ENCODE measurements at regions not wholly inside any gene's neighbourhood (a gene's known extent, or its start where the extent isn't known, plus 50 kb on each side); places are given as distances from the start of the nearest gene placed in this dataset.

- RAD21 ChIA-PET (ENCODE audit: unreplicated experiment) = no interaction called here
- Histone ChIP-seq H4K20me1 (ENCODE audit: control insufficient read depth, insufficient read depth) (no peaks in the 10 kb centered on the region), H3K27ac (ENCODE audit: control insufficient read depth, insufficient read depth) (no peak overlapping the region), H3K9me3 (replicated peaks; ENCODE audit: control insufficient read depth, insufficient read depth, low read length) (no peaks in the 10 kb centered on the region), H3K9ac (ENCODE audit: control insufficient read depth, insufficient read depth, low read length) (no peak overlapping the region), H3K79me2 (ENCODE audit: control insufficient read depth, insufficient read depth, low read length) (no peaks in the 10 kb centered on the region), H3K36me3 (ENCODE audit: control insufficient read depth in 2 of 2, insufficient read depth in 2 of 2, low read length in 1 of 2) (no peaks in the 10 kb centered on the region), H3K27me3 (replicated peaks in 1 of 2; ENCODE audit: control insufficient read depth in 2 of 2, insufficient read depth in 2 of 2, low read length in 1 of 2) (no peaks in the 10 kb centered on the region; a peak in 1 of 4 replicates), H3K4me3 (no peak overlapping the region), H3K4me1 (ENCODE audit: control insufficient read depth, insufficient read depth, low read length) (no peaks in the 10 kb centered on the region), H2AFZ (ENCODE audit: control insufficient read depth, low read depth, low read length) (no peak overlapping the region), H3K4me2 (ENCODE audit: control insufficient read depth, insufficient read depth) (no peak overlapping the region)
- intact Hi-C loops (cut with micrococcal nuclease; ENCODE audit: unreplicated experiment) = no loop called here
- in situ Hi-C loops (cut with MboI) = no loop called here
- WGBS (ENCODE audit: insufficient coverage, insufficient replicate concordance, low lambda C conversion rate, missing lambda C conversion rate) = 0% methylated on average over 1 of the region's 1 CpG
- FAIRE-seq (no peak), ATAC-seq (no peak), DNase-seq (ENCODE audit: low read depth, low spot score) (no peak)
- SMC1A ChIA-PET (ENCODE audit: uncharacterized antibody, unreplicated experiment) = no interaction called here
- BruUV-seq (replicated peaks) = no TSS peak
- CTCF ChIA-PET = no interaction called here
- POLR2A ChIA-PET = no interaction called here
- TF ChIP-seq TCF3 (IDR thresholded peaks at IDR 0.05; ENCODE audit: borderline replicate concordance, insufficient read depth, low read depth, low read length) (no peak), ZNF274 (IDR thresholded peaks at IDR 0.05; ENCODE audit: insufficient read depth, insufficient read length) (no peak), E2F4 (IDR thresholded peaks at IDR 0.05; ENCODE audit: low read depth, low read length) (no peak), NBN (IDR thresholded peaks at IDR 0.05) (no peak), BMI1 (IDR thresholded peaks at IDR 0.05; ENCODE audit: borderline replicate concordance) (no peak), MTA3 (IDR thresholded peaks at IDR 0.05; ENCODE audit: borderline replicate concordance, low read length) (no peak)
Observed at GRCh38 chr6:133674661-133675060, 214.3 kb upstream of the TCF21 start.

DNA sequence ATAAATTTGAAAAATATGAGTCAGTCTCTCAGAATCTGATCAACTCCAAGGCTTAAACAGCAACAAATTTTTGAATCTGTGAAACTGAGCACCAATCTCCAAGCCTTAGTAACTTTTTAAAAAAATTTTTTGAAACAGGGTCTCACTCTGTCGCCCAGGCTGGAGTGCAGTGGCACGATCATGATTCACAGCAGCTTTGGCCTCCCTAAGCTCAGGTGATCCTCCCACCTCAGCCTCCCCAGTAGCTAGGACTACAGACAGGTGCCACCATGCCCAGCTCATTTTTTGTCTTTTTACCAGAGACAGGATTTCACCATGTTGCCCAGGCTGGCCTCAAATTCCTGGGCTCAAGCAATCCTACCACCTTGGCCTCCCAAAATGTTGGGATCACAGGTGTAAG is 207.9 kb upstream of the TCF21 start:
- Histone ChIP-seq H3K79me2 (ENCODE audit: control insufficient read depth, insufficient read depth, low read length) (no peaks in the 10 kb centered on the region), H4K20me1 (ENCODE audit: control insufficient read depth, insufficient read depth) (no peaks in the 10 kb centered on the region), H3K27me3 (replicated peaks in 1 of 2; ENCODE audit: control insufficient read depth in 2 of 2, insufficient read depth in 2 of 2, low read length in 1 of 2) (no peaks in the 10 kb centered on the region), H3K4me2 (ENCODE audit: control insufficient read depth, insufficient read depth) (no peak overlapping the region), H3K36me3 (ENCODE audit: control insufficient read depth in 2 of 2, insufficient read depth in 2 of 2, low read length in 1 of 2) (no peaks in the 10 kb centered on the region), H3K27ac (ENCODE audit: control insufficient read depth, insufficient read depth) (no peak overlapping the region), H3K4me3 (no peak overlapping the region), H3K9ac (ENCODE audit: control insufficient read depth, insufficient read depth, low read length) (no peak overlapping the region), H2AFZ (ENCODE audit: control insufficient read depth, low read depth, low read length) (no peak overlapping the region), H3K4me1 (ENCODE audit: control insufficient read depth, insufficient read depth, low read length) (no peaks in the 10 kb centered on the region), H3K9me3 (replicated peaks; ENCODE audit: control insufficient read depth, insufficient read depth, low read length) (no peaks in the 10 kb centered on the region)
- ChIA-PET POLR2A (no interaction called here), RAD21 (ENCODE audit: unreplicated experiment) (interaction anchor here (0.6 kb wide), 1 partner anchor 61 kb away, joined by 3 read pairs; no protein-coding TSS in a partner anchor), SMC1A (ENCODE audit: uncharacterized antibody, unreplicated experiment) (no interaction called here), CTCF (interaction anchor here (0.8 kb wide), 1 partner anchor 242 kb away, joined by 5 read pairs; no protein-coding TSS in a partner anchor)
- in situ Hi-C loops (cut with MboI) (no loop called here), intact Hi-C loops (cut with micrococcal nuclease; ENCODE audit: unreplicated experiment) (no loop called here)
- DNase-seq (ENCODE audit: low read depth, low spot score) = no peak
- 23% methylated on average over 2 of the region's 2 CpGs for WGBS (ENCODE audit: insufficient coverage, insufficient replicate concordance, low lambda C conversion rate, missing lambda C conversion rate)
- FAIRE-seq = no peak
- no TSS peak for BruUV-seq (replicated peaks)
- ATAC-seq = no peak
- TF ChIP-seq TARDBP (IDR thresholded peaks at IDR 0.05; ENCODE audit: borderline replicate concordance) = no peak
- no peak for TF ChIP-seq NFIC (IDR thresholded peaks at IDR 0.05; ENCODE audit: low read depth, low read length)
- no peak for TF ChIP-seq IKZF2 (IDR thresholded peaks at IDR 0.05)
- TF ChIP-seq HDGF (IDR thresholded peaks at IDR 0.05) = no peak
- no peak for TF ChIP-seq CHD1 (IDR thresholded peaks at IDR 0.05; ENCODE audit: low read depth, low read length)
- no peak for TF ChIP-seq ZNF24 (IDR thresholded peaks at IDR 0.05)
- no peak for TF ChIP-seq RCOR1 (conservative IDR thresholded peaks at IDR 0.05; ENCODE audit: low read depth, low read length)
- no peak for TF ChIP-seq ZNF207 (IDR thresholded peaks at IDR 0.05; ENCODE audit: borderline replicate concordance)
- TF ChIP-seq, protein P1, sequence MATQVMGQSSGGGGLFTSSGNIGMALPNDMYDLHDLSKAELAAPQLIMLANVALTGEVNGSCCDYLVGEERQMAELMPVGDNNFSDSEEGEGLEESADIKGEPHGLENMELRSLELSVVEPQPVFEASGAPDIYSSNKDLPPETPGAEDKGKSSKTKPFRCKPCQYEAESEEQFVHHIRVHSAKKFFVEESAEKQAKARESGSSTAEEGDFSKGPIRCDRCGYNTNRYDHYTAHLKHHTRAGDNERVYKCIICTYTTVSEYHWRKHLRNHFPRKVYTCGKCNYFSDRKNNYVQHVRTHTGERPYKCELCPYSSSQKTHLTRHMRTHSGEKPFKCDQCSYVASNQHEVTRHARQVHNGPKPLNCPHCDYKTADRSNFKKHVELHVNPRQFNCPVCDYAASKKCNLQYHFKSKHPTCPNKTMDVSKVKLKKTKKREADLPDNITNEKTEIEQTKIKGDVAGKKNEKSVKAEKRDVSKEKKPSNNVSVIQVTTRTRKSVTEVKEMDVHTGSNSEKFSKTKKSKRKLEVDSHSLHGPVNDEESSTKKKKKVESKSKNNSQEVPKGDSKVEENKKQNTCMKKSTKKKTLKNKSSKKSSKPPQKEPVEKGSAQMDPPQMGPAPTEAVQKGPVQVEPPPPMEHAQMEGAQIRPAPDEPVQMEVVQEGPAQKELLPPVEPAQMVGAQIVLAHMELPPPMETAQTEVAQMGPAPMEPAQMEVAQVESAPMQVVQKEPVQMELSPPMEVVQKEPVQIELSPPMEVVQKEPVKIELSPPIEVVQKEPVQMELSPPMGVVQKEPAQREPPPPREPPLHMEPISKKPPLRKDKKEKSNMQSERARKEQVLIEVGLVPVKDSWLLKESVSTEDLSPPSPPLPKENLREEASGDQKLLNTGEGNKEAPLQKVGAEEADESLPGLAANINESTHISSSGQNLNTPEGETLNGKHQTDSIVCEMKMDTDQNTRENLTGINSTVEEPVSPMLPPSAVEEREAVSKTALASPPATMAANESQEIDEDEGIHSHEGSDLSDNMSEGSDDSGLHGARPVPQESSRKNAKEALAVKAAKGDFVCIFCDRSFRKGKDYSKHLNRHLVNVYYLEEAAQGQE (IDR thresholded peaks at IDR 0.05; ENCODE audit: low read depth, low read length) = no peak
